ENCODE measurements at regions not wholly inside any gene's neighbourhood (a gene's known extent, or its start where the extent isn't known, plus 50 kb on each side); places are given as distances from the start of the nearest gene placed in this dataset.

- SMC1A ChIA-PET (ENCODE audit: uncharacterized antibody, unreplicated experiment), result no interaction called here
- RAD21 ChIA-PET (ENCODE audit: unreplicated experiment), result no interaction called here
- CTCF ChIA-PET, result no interaction called here
- DNase-seq (ENCODE audit: low read depth, low spot score), result no peak
- no peaks in the 10 kb centered on the region for H3K27me3 ChIP-seq (replicated peaks in 1 of 2; ENCODE audit: control insufficient read depth in 2 of 2, insufficient read depth in 2 of 2, low read length in 1 of 2)
- POLR2A ChIA-PET, result no interaction called here
- H3K79me2 ChIP-seq (ENCODE audit: control insufficient read depth, insufficient read depth, low read length), result no peaks in the 10 kb centered on the region
- H3K36me3 ChIP-seq (ENCODE audit: control insufficient read depth in 2 of 2, insufficient read depth in 2 of 2, low read length in 1 of 2), result no peaks in the 10 kb centered on the region
- H3K9ac ChIP-seq (ENCODE audit: control insufficient read depth, insufficient read depth, low read length), result no peak overlapping the region
- FAIRE-seq, result no peak
- ATAC-seq, result no peak
- 38% methylated on average over 5 of the region's 5 CpGs for WGBS (ENCODE audit: insufficient coverage, insufficient replicate concordance, low lambda C conversion rate, missing lambda C conversion rate)
- BruUV-seq (replicated peaks), result no TSS peak
- H3K4me3 ChIP-seq, result no peak overlapping the region
- TF ChIP-seq, protein P1, sequence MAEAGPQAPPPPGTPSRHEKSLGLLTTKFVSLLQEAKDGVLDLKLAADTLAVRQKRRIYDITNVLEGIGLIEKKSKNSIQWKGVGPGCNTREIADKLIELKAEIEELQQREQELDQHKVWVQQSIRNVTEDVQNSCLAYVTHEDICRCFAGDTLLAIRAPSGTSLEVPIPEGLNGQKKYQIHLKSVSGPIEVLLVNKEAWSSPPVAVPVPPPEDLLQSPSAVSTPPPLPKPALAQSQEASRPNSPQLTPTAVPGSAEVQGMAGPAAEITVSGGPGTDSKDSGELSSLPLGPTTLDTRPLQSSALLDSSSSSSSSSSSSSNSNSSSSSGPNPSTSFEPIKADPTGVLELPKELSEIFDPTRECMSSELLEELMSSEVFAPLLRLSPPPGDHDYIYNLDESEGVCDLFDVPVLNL (IDR thresholded peaks at IDR 0.05; ENCODE audit: low read depth, low read length), result no peak
- TF ChIP-seq RBBP5 (conservative IDR thresholded peaks at IDR 0.05) (no peak), SMARCA5 (IDR thresholded peaks at IDR 0.05) (no peak), TBL1XR1 (IDR thresholded peaks at IDR 0.05; ENCODE audit: low read depth, low read length) (no peak), SUZ12 (IDR thresholded peaks at IDR 0.05; ENCODE audit: unreplicated experiment) (no peak), RAD51 (IDR thresholded peaks at IDR 0.05) (no peak), NR2F1 (conservative IDR thresholded peaks at IDR 0.05) (no peak)
- TF ChIP-seq, protein P2, sequence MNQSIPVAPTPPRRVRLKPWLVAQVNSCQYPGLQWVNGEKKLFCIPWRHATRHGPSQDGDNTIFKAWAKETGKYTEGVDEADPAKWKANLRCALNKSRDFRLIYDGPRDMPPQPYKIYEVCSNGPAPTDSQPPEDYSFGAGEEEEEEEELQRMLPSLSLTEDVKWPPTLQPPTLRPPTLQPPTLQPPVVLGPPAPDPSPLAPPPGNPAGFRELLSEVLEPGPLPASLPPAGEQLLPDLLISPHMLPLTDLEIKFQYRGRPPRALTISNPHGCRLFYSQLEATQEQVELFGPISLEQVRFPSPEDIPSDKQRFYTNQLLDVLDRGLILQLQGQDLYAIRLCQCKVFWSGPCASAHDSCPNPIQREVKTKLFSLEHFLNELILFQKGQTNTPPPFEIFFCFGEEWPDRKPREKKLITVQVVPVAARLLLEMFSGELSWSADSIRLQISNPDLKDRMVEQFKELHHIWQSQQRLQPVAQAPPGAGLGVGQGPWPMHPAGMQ (IDR thresholded peaks at IDR 0.05; ENCODE audit: borderline replicate concordance), result no peak
- H2AFZ ChIP-seq (ENCODE audit: control insufficient read depth, low read depth, low read length), result no peak overlapping the region
- H3K4me2 ChIP-seq (ENCODE audit: control insufficient read depth, insufficient read depth), result no peak overlapping the region
- H4K20me1 ChIP-seq (ENCODE audit: control insufficient read depth, insufficient read depth), result no peaks in the 10 kb centered on the region
- intact Hi-C loops (cut with micrococcal nuclease; ENCODE audit: unreplicated experiment) (no loop called here), in situ Hi-C loops (cut with MboI) (no loop called here)
- no peaks in the 10 kb centered on the region for H3K4me1 ChIP-seq (ENCODE audit: control insufficient read depth, insufficient read depth, low read length)
- no peak overlapping the region for H3K27ac ChIP-seq (ENCODE audit: control insufficient read depth, insufficient read depth)
- H3K9me3 ChIP-seq (replicated peaks; ENCODE audit: control insufficient read depth, insufficient read depth, low read length), result no peaks in the 10 kb centered on the region
Observed at GRCh38 chr10:121325490-121326231, 272.6 kb downstream of the FGFR2 start.

Measured in GM12878 (cell line).